Endodermal cell (in vitro differentiated cells): ENCODE measurements at regions not wholly inside any gene's neighbourhood (a gene's known extent, or its start where the extent isn't known, plus 50 kb on each side); places are given as distances from the start of the nearest gene placed in this dataset.
A peak's percentile ranks its signal among the peaks of the same experiment; 100 is the strongest.

Experiments
- DNase-seq: peaks from one replicate; pipeline ENCODE4 v3.0.0-alpha.2; 2017
- H3K27ac ChIP-seq: 2 replicates; pipeline ENCODE4 v1.5.1; 2013; ENCODE audit warnings: mild to moderate bottlenecking, low read depth, low read length, moderate library complexity
- H3K27me3 ChIP-seq: 2 replicates; pipeline ENCODE4 v1.6.1; 2013; ENCODE audit warnings: mild to moderate bottlenecking, low read length, moderate library complexity; ENCODE audit not compliant: insufficient read depth, control insufficient read depth, poor library complexity, severe bottlenecking
- H3K36me3 ChIP-seq: 2 replicates; pipeline ENCODE4 v1.7.0; 2013; ENCODE audit warnings: mild to moderate bottlenecking, low read length, moderate library complexity; ENCODE audit not compliant: control insufficient read depth, insufficient read depth
- H3K4me1 ChIP-seq: one replicate; pipeline ENCODE4 v1.7.0; 2013; ENCODE audit warnings: low read length; ENCODE audit not compliant: control insufficient read depth, insufficient read depth
- H3K4me3 ChIP-seq: 2 replicates; pipeline ENCODE4 v1.5.1; 2013; ENCODE audit warnings: mild to moderate bottlenecking, low read length, moderate library complexity
- H3K9ac ChIP-seq: 2 replicates; pipeline ENCODE4 v1.6.1; 2013; ENCODE audit warnings: mild to moderate bottlenecking, low read length, moderate library complexity; ENCODE audit not compliant: poor library complexity, severe bottlenecking; ENCODE audit errors: extremely low read depth
- H3K9me3 ChIP-seq: 2 replicates; pipeline ENCODE4 v1.6.1; 2013; ENCODE audit warnings: mild to moderate bottlenecking, low read length, moderate library complexity; ENCODE audit not compliant: control insufficient read depth
- H3K27ac Mint-ChIP-seq: 2 replicates; pipeline ENCODE4 v1.8.0; 2020; ENCODE audit warnings: mixed read lengths
- H3K27me3 Mint-ChIP-seq: 2 replicates; pipeline ENCODE4 v1.8.0; 2021; ENCODE audit warnings: mild to moderate bottlenecking, mixed read lengths; ENCODE audit not compliant: insufficient read depth
- H3K36me3 Mint-ChIP-seq: 2 replicates; pipeline ENCODE4 v1.8.0; 2020; ENCODE audit warnings: low read depth, mixed read lengths
- H3K4me1 Mint-ChIP-seq: 2 replicates; pipeline ENCODE4 v1.8.0; 2020; ENCODE audit warnings: mixed read lengths
- H3K4me3 Mint-ChIP-seq: 2 replicates; pipeline ENCODE4 v1.8.0; 2020; ENCODE audit warnings: mild to moderate bottlenecking, moderate library complexity, mixed read lengths
- H3K9me3 Mint-ChIP-seq: 2 replicates; pipeline ENCODE4 v1.8.0; 2020; ENCODE audit warnings: mild to moderate bottlenecking, mixed read lengths
- WGBS, 2 experiments: methylation state at CpG; one replicate each; pipeline versions ENCODE4 v1.1.5 to v1.1.7; 2013; ENCODE audit warnings: missing lambda C conversion rate in 2 of 2, mixed read lengths in 1 of 2; ENCODE audit not compliant: insufficient coverage in 1 of 2, insufficient read length in 1 of 2; 5-methylcytosine and 5-hydroxymethylcytosine counted together
- TF ChIP-seq, protein P1 (sequence below): fragments of 200-600 bp; sonication (generic); conservative IDR thresholded peaks from 2 replicates; pipeline ENCODE4 v1.5.0; 2021; ENCODE audit warnings: antibody characterized with exemption, mild to moderate bottlenecking

DNA sequence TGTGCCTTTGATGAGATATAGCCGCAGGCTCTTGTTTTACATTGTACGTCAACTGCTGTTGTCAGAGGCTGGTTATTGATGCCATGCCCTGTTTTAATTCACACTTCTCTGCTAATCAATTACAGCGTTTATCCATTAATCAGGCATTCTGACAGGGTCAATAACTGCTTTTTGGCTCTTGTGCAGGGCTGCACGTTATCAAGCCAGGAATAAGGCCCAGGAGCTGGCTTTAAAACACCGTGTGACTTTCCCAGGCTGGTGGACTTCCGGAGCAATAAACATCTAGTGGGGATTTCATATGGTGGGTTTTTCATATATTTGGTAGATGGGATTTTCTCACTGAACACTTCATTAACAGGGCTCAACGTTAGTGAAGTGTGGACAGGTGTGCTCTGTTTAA is 221.7 kb downstream of the TM9SF2 start:
- Histone ChIP-seq H3K9ac (no peak overlapping the region), H3K36me3 (no peaks in the 10 kb centered on the region), H3K4me1 (peaks cover 19% of the 10 kb centered on the region), H3K27me3 (no peaks in the 10 kb centered on the region), H3K27ac (peak overlapping the region; percentile 87), H3K4me3 (no peak overlapping the region), H3K9me3 (no peaks in the 10 kb centered on the region)
- no peak for DNase-seq
- no peaks in the 10 kb centered on the region for H3K27me3 Mint-ChIP-seq
- WGBS, 2 experiments: 68 to 92% methylated on average over 3 to 7 of the region's 7 CpGs
- H3K36me3 Mint-ChIP-seq: no peaks in the 10 kb centered on the region
- H3K4me1 Mint-ChIP-seq: peaks cover 57% of the 10 kb centered on the region
- no peak overlapping the region for H3K27ac Mint-ChIP-seq
- TF ChIP-seq, protein P1, sequence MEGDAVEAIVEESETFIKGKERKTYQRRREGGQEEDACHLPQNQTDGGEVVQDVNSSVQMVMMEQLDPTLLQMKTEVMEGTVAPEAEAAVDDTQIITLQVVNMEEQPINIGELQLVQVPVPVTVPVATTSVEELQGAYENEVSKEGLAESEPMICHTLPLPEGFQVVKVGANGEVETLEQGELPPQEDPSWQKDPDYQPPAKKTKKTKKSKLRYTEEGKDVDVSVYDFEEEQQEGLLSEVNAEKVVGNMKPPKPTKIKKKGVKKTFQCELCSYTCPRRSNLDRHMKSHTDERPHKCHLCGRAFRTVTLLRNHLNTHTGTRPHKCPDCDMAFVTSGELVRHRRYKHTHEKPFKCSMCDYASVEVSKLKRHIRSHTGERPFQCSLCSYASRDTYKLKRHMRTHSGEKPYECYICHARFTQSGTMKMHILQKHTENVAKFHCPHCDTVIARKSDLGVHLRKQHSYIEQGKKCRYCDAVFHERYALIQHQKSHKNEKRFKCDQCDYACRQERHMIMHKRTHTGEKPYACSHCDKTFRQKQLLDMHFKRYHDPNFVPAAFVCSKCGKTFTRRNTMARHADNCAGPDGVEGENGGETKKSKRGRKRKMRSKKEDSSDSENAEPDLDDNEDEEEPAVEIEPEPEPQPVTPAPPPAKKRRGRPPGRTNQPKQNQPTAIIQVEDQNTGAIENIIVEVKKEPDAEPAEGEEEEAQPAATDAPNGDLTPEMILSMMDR: no peak
- H3K9me3 Mint-ChIP-seq: no peaks in the 10 kb centered on the region
- no peak overlapping the region for H3K4me3 Mint-ChIP-seq

DNA sequence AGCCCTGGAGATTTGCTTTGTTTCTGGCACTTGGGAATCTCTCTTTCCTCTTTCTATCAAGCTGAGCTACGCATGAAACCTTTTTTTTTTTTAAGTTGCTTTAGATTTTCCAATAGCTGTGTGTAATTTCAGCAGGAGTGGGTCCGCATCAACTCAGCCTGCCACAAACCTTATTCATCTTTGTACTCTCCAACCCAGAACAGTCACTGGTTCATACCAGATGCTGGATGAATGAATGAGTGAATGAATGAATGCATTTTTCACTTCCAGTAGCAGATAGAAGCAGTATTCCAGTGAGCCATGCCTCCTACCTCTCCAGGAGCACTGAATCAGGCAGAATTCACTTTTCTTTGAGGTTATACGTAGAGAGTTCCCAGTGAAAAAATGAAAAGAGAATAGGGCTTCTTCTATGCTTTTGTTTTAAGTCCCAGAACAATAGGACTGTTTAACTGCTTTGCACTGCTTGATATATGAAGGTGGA is 221.1 kb downstream of the TM9SF2 start:
- H3K4me1 Mint-ChIP-seq: peaks cover 54% of the 10 kb centered on the region
- Histone ChIP-seq H3K9me3 (no peaks in the 10 kb centered on the region), H3K27me3 (no peaks in the 10 kb centered on the region), H3K4me3 (no peak overlapping the region), H3K36me3 (no peaks in the 10 kb centered on the region), H3K4me1 (peaks cover 19% of the 10 kb centered on the region), H3K27ac (peak overlapping the region; percentile 87), H3K9ac (no peak overlapping the region)
- WGBS, 2 experiments: 17 to 86% methylated on average over 2 of the region's 3 CpGs
- no peak overlapping the region for H3K4me3 Mint-ChIP-seq
- no peaks in the 10 kb centered on the region for H3K36me3 Mint-ChIP-seq
- H3K27ac Mint-ChIP-seq: peak overlapping the region; percentile 85
- H3K9me3 Mint-ChIP-seq: no peaks in the 10 kb centered on the region
- DNase-seq: no peak
- TF ChIP-seq, protein P1: no peak
- no peaks in the 10 kb centered on the region for H3K27me3 Mint-ChIP-seq

DNA sequence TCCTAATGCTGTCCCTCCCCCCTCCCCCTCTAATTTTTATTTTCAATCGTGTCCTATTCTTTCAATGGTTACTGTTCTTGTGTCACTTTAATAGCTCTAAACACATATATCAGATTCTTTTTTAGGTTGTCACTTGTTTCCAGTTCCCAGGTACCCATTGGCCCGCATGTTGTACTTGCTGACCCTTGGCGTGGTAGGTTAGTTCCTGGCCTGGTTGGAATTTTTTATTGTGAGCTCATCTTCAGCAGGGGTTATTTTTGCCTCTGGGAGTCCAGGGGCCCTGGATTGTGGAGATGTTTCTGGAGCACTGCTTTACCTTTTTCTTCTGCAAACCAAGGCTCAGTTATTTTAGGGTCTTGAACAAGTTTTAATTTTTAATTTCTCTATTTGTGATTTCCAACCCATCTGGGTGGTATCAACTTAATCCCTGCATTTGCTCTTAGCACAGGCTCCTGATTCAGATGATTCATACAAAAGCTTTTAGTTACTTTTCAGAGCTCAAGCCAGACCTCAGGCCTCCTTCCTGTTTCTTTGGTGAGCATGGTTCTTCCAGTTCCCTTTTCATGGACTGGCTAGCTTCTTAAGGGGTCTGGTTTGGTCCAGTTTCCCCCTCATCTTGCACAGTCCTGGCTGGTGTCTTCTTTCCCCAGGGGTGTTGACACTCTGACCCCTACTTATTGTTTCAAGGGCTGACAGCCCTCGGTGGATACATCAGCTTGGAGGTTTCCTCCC is 220.5 kb downstream of the TM9SF2 start:
- H3K4me1 Mint-ChIP-seq: peaks cover 49% of the 10 kb centered on the region

More for the DNA sequence above, 220.5 kb downstream of the TM9SF2 start:
- Histone ChIP-seq H3K9ac (no peak overlapping the region), H3K4me1 (peaks cover 19% of the 10 kb centered on the region), H3K9me3 (no peaks in the 10 kb centered on the region), H3K4me3 (no peak overlapping the region), H3K27ac (peak overlapping the region; percentile 87), H3K36me3 (no peaks in the 10 kb centered on the region), H3K27me3 (no peaks in the 10 kb centered on the region)
- TF ChIP-seq, protein P1: no peak
- no peak for DNase-seq
- H3K9me3 Mint-ChIP-seq: no peaks in the 10 kb centered on the region
- H3K36me3 Mint-ChIP-seq: no peaks in the 10 kb centered on the region
- H3K27me3 Mint-ChIP-seq: no peaks in the 10 kb centered on the region
- WGBS, 2 experiments: 63 to 84% methylated on average over 2 to 4 of the region's 4 CpGs
- H3K27ac Mint-ChIP-seq: peak overlapping the region; percentile 85
- H3K4me3 Mint-ChIP-seq: no peak overlapping the region
